ENCODE measurements at regions not wholly inside any gene's neighbourhood (a gene's known extent, or its start where the extent isn't known, plus 50 kb on each side); places are given as distances from the start of the nearest gene placed in this dataset.

DNA sequence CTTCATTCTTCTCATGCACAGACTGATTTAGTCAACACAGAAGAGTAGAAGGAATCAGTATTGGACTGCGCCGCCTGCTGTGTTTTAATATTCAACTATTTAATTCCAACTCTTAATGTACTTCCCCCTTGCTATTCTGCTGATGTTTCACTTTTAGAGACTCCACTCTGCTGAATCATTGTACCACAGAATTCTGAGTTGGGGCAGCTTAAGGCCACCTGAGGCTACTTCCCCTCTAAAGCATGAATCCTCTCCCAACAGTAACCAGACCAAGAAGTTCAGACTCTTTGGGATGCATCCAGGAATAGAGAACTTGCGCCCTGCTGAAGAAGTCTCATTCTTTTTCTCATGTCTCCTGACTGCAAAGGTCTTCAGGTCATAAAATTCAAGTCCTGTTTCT, 708.8 kb downstream of the UQCRFS1 start:
- H3K27ac Mint-ChIP-seq, result peak overlapping the region in 1 of 2 donors; percentile 49

GRCh38 chr19:28502879-28503734, 709.8 kb downstream of the UQCRFS1 start:
- peak overlapping the region in 1 of 2 donors; percentile 70 for H3K27ac Mint-ChIP-seq
- H3K9me3 Mint-ChIP-seq, result no peaks in the 10 kb centered on the region
- H3K4me1 Mint-ChIP-seq (ENCODE audit: low read depth in 2 of 2), result peaks cover 49 to 72% of the 10 kb centered on the region in 2 donors
- no peaks in the 10 kb centered on the region for H3K27me3 Mint-ChIP-seq
- ATAC-seq (no peak), DNase-seq (ENCODE audit: low spot score) (no peak)
- no peak overlapping the region for H3K4me3 Mint-ChIP-seq
- no peaks in the 10 kb centered on the region for H3K36me3 Mint-ChIP-seq

More for the DNA sequence above, 708.8 kb downstream of the UQCRFS1 start:
- Mint-ChIP-seq H3K4me1 (ENCODE audit: low read depth in 2 of 2) (peaks cover 43 to 74% of the 10 kb centered on the region in 2 donors), H3K4me3 (no peak overlapping the region), H3K36me3 (no peaks in the 10 kb centered on the region), H3K9me3 (no peaks in the 10 kb centered on the region), H3K27me3 (no peaks in the 10 kb centered on the region)
- DNase-seq (ENCODE audit: low spot score) (no peak), ATAC-seq (no peak)

- Mint-ChIP-seq H3K9me3 (no peaks in the 10 kb centered on the region), H3K4me1 (ENCODE audit: low read depth in 2 of 2) (peaks cover 60 to 75% of the 10 kb centered on the region in 2 donors), H3K4me3 (peak overlapping the region; percentile 77), H3K27ac (peak overlapping the region; percentile 70 to 91), H3K27me3 (no peaks in the 10 kb centered on the region), H3K36me3 (no peaks in the 10 kb centered on the region)
- ATAC-seq (peak; percentile 53 to 60), DNase-seq (ENCODE audit: low spot score) (no peak)
These were observed 711.0 kb downstream of the UQCRFS1 start for GRCh38 chr19:28501976-28502375.

DNA sequence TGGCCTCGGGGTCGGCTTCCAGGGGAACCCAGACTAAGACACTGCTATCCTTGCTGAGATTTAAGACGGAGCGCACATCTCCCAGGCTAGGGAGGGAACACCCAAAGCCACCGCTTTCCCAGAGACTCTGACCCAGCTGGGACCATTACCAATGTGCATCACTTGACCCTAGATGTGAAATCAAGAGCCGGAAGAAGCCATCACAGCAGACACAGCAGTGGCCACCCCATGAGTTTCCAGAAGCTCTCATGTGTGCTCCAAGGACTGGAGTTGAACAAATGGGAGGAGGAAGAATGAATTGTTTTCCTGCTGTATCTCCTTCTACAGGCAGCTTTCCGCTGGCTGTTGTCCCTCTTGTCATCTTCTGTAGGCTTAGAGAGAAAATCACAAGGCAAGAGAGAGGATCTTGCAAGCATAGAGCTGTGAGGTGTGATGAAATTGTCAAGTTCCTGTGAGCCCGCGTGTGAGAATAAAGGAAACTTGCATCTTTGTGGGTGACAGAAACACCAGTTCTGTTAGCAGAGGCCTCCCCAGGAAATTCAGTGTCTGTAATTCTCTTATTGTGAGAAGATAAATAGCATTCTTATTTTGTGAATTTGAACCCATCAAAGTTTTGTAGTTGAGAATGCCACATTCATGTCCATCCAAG, 711.8 kb downstream of the UQCRFS1 start:
- ATAC-seq, result peak; percentile 82 to 90
- no peaks in the 10 kb centered on the region for H3K27me3 Mint-ChIP-seq
- H3K4me1 Mint-ChIP-seq (ENCODE audit: low read depth in 2 of 2), result peaks cover 61 to 74% of the 10 kb centered on the region in 2 donors
- H3K36me3 Mint-ChIP-seq, result no peaks in the 10 kb centered on the region
- peak overlapping the region; percentile 70 to 91 for H3K27ac Mint-ChIP-seq
- no peaks in the 10 kb centered on the region for H3K9me3 Mint-ChIP-seq
- DNase-seq (ENCODE audit: low spot score), result peak; percentile 76
- peak overlapping the region; percentile 77 for H3K4me3 Mint-ChIP-seq

DNA sequence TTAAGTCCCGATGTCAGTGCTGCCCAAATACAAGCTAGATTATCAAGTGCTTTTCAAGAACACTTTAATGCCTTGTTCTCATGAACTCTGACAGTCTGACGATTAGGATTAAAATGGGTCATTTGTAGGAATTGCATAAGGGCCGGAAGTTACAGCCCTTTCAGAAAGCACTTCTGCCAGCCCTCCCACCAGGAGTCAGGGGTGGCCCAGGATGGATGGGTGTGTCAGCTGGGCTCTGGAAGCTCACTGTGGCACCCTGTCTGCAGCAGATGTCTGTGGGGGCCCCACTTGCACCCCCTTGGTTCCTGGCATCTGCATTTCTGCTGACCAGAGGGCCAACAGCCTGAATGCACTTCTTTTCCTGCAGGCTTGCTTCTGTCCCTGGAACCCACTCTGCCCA, 712.7 kb downstream of the UQCRFS1 start:
- ATAC-seq, result no peak
- peaks cover 61 to 69% of the 10 kb centered on the region in 2 donors for H3K4me1 Mint-ChIP-seq (ENCODE audit: low read depth in 2 of 2)
- H3K9me3 Mint-ChIP-seq, result no peaks in the 10 kb centered on the region
- H3K27ac Mint-ChIP-seq, result peak overlapping the region; percentile 70 to 91
- no peak for DNase-seq (ENCODE audit: low spot score)
- peak overlapping the region; percentile 77 for H3K4me3 Mint-ChIP-seq
- H3K36me3 Mint-ChIP-seq, result no peaks in the 10 kb centered on the region
- H3K27me3 Mint-ChIP-seq, result no peaks in the 10 kb centered on the region

GRCh38 chr19:28498404-28498976, 714.5 kb downstream of the UQCRFS1 start:
- H3K4me3 Mint-ChIP-seq, result no peak overlapping the region

GRCh38 chr19:28497887-28498286, 715.1 kb downstream of the UQCRFS1 start:
- Mint-ChIP-seq H3K4me1 (ENCODE audit: low read depth in 2 of 2) (peaks cover 44 to 52% of the 10 kb centered on the region in 2 donors), H3K36me3 (no peaks in the 10 kb centered on the region), H3K9me3 (no peaks in the 10 kb centered on the region), H3K4me3 (no peak overlapping the region), H3K27ac (no peak overlapping the region), H3K27me3 (no peaks in the 10 kb centered on the region)
- DNase-seq (ENCODE audit: low spot score), result no peak
- ATAC-seq, result no peak

More at GRCh38 chr19:28498404-28498976, 714.5 kb downstream of the UQCRFS1 start:
- H3K9me3 Mint-ChIP-seq, result no peaks in the 10 kb centered on the region
- no peaks in the 10 kb centered on the region for H3K27me3 Mint-ChIP-seq
- DNase-seq (ENCODE audit: low spot score) (no peak), ATAC-seq (no peak)
- no peak overlapping the region for H3K27ac Mint-ChIP-seq
- H3K36me3 Mint-ChIP-seq, result no peaks in the 10 kb centered on the region
- peaks cover 50 to 58% of the 10 kb centered on the region in 2 donors for H3K4me1 Mint-ChIP-seq (ENCODE audit: low read depth in 2 of 2)

GRCh38 chr19:28497137-28497536, 715.8 kb downstream of the UQCRFS1 start:
- Mint-ChIP-seq H3K27ac (peak overlapping the region in 1 of 2 donors; percentile 15), H3K4me1 (ENCODE audit: low read depth in 2 of 2) (peaks cover 40 to 53% of the 10 kb centered on the region in 2 donors), H3K27me3 (no peaks in the 10 kb centered on the region), H3K36me3 (no peaks in the 10 kb centered on the region), H3K9me3 (no peaks in the 10 kb centered on the region), H3K4me3 (no peak overlapping the region)
- DNase-seq (ENCODE audit: low spot score) (no peak), ATAC-seq (no peak)

DNA sequence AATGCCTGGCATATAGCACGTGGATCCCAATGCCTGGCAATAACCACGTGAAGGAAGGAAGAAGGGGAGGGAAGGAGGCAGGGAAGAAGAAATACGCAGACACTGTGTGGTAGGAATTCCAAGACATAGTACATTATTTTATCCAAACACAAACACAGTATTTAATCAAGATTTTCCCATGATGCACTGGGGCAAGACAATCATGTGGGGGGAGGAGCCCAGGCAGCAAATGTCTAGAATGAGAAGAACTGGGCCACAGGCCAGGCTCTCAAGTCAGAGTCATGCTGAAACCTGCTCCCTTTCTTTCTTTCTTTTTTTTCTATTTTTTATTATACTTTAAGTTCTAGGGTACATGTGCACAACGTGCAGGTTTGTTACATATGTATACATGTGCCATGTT, 717.9 kb downstream of the UQCRFS1 start:
- peaks cover 22 to 35% of the 10 kb centered on the region in 2 donors for H3K4me1 Mint-ChIP-seq (ENCODE audit: low read depth in 2 of 2)
- H3K36me3 Mint-ChIP-seq, result no peaks in the 10 kb centered on the region
- no peaks in the 10 kb centered on the region for H3K9me3 Mint-ChIP-seq
- H3K27ac Mint-ChIP-seq, result no peak overlapping the region
- ATAC-seq (no peak), DNase-seq (ENCODE audit: low spot score) (no peak)
- H3K4me3 Mint-ChIP-seq, result no peak overlapping the region
- no peaks in the 10 kb centered on the region for H3K27me3 Mint-ChIP-seq

GRCh38 chr19:28494461-28494860, 718.5 kb downstream of the UQCRFS1 start:
- Mint-ChIP-seq H3K27me3 (no peaks in the 10 kb centered on the region), H3K4me1 (ENCODE audit: low read depth in 2 of 2) (peaks cover 19 to 30% of the 10 kb centered on the region in 2 donors), H3K9me3 (no peaks in the 10 kb centered on the region), H3K4me3 (no peak overlapping the region), H3K27ac (peak overlapping the region in 1 of 2 donors; percentile 13), H3K36me3 (no peaks in the 10 kb centered on the region)
- ATAC-seq (no peak), DNase-seq (ENCODE audit: low spot score) (no peak)

- peak overlapping the region in 1 of 2 donors; percentile 13 for H3K27ac Mint-ChIP-seq
- H3K27me3 Mint-ChIP-seq, result no peaks in the 10 kb centered on the region
- H3K4me1 Mint-ChIP-seq (ENCODE audit: low read depth in 2 of 2), result peaks cover 19 to 30% of the 10 kb centered on the region in 2 donors
- H3K9me3 Mint-ChIP-seq, result no peaks in the 10 kb centered on the region
- no peak for DNase-seq (ENCODE audit: low spot score)
- no peak for ATAC-seq
- H3K4me3 Mint-ChIP-seq, result no peak overlapping the region
- no peaks in the 10 kb centered on the region for H3K36me3 Mint-ChIP-seq
These were observed 719.1 kb downstream of the UQCRFS1 start for GRCh38 chr19:28493884-28494283.

DNA sequence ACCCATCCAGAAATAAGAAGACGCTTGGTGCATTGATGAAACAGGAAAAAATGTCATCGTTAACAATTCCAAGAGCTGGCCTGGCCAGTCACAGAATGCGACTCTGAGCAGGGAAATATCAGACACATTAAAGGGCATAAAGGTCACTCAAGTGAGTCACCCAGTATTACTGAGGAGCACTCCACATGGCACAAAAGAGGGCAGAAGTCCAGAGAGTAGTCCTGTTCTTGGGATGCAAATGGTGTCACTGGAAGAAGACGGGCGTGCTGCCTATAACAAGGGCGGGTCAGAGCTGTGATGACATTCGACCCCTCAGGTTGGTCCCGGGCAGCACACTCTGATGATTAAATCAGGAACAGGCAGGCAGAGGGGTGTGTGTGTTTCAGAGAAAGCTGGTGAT, 720.3 kb downstream of the UQCRFS1 start:
- H3K9me3 Mint-ChIP-seq, result no peaks in the 10 kb centered on the region

DNA sequence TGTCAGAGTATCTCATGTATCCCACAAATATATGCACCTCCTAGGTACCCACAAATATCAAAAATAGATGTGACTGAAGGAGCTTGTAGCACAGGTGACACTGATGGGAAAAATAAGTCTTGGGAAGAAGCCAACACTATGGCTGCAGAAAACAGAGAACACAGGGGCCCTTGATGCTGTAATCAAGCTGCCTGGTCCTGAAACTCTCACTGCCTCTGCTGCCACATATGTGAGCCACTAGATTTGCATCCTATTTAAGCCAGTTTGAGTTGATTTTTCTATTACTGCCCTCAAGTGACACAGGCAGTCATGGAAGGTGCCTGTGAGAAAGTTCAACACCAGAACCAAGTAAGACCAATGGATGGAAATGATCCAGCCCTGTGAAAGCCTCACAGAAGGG, 720.8 kb downstream of the UQCRFS1 start:
- ATAC-seq, result no peak
- Mint-ChIP-seq H3K27ac (no peak overlapping the region), H3K9me3 (no peaks in the 10 kb centered on the region), H3K4me1 (ENCODE audit: low read depth in 2 of 2) (peaks cover 4 to 23% of the 10 kb centered on the region in 2 donors), H3K27me3 (no peaks in the 10 kb centered on the region), H3K4me3 (no peak overlapping the region), H3K36me3 (no peaks in the 10 kb centered on the region)
- DNase-seq (ENCODE audit: low spot score), result no peak

More for the DNA sequence above, 720.3 kb downstream of the UQCRFS1 start:
- H3K27me3 Mint-ChIP-seq, result no peaks in the 10 kb centered on the region
- peaks cover 8 to 23% of the 10 kb centered on the region in 2 donors for H3K4me1 Mint-ChIP-seq (ENCODE audit: low read depth in 2 of 2)
- ATAC-seq (no peak), DNase-seq (ENCODE audit: low spot score) (no peak)
- H3K27ac Mint-ChIP-seq, result no peak overlapping the region
- H3K4me3 Mint-ChIP-seq, result no peak overlapping the region
- H3K36me3 Mint-ChIP-seq, result no peaks in the 10 kb centered on the region

DNA sequence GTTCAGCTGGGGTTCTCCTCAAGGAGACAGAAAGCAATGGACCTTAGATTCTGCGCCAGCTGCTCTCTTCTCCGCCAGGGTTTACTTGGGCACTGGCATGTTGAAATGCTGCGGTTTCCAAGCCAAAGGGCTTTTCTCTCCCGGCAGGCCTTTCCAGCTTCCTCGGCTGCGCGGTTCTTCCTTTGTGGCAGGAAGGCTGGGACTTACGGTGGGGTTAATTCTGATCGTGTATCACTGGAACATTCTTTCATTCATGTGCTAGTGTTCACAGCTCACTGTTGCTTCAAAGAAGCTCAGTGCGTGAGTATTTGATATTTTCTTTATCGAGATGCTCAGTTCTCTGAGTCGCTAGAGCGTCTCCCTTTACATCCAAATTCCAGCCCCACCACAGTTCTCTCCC, 723.2 kb downstream of the UQCRFS1 start:
- H3K27ac Mint-ChIP-seq, result no peak overlapping the region
- H3K4me3 Mint-ChIP-seq, result no peak overlapping the region
- no peak for DNase-seq (ENCODE audit: low spot score)
- ATAC-seq, result no peak
- peaks cover 0 to 23% of the 10 kb centered on the region in 2 donors for H3K4me1 Mint-ChIP-seq (ENCODE audit: low read depth in 2 of 2)
- H3K36me3 Mint-ChIP-seq, result no peaks in the 10 kb centered on the region
- H3K9me3 Mint-ChIP-seq, result no peaks in the 10 kb centered on the region
- no peaks in the 10 kb centered on the region for H3K27me3 Mint-ChIP-seq
